ENCODE measurements at regions not wholly inside any gene's neighbourhood (a gene's known extent, or its start where the extent isn't known, plus 50 kb on each side); places are given as distances from the start of the nearest gene placed in this dataset.

DNA sequence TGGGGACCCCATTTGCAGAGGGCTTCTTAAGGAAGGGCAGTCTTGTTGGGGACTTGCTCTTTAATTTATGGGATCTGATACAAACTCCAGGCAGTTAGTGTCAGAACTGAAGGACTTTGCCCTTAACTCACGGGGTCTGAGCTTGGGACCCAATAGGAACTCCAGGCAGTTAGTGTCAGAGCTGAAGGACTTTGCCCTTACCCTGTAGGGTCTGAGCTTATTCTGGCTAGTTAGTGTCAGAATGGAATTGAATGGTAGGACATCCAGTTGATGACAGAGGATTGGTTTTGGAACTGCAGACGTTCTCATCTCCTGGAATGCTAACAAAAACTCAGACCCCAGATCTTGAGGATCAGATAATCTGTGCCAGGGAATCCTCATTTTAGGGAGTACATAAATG is 256.9 kb upstream of the COPS8 start:
- TF ChIP-seq, protein P1, sequence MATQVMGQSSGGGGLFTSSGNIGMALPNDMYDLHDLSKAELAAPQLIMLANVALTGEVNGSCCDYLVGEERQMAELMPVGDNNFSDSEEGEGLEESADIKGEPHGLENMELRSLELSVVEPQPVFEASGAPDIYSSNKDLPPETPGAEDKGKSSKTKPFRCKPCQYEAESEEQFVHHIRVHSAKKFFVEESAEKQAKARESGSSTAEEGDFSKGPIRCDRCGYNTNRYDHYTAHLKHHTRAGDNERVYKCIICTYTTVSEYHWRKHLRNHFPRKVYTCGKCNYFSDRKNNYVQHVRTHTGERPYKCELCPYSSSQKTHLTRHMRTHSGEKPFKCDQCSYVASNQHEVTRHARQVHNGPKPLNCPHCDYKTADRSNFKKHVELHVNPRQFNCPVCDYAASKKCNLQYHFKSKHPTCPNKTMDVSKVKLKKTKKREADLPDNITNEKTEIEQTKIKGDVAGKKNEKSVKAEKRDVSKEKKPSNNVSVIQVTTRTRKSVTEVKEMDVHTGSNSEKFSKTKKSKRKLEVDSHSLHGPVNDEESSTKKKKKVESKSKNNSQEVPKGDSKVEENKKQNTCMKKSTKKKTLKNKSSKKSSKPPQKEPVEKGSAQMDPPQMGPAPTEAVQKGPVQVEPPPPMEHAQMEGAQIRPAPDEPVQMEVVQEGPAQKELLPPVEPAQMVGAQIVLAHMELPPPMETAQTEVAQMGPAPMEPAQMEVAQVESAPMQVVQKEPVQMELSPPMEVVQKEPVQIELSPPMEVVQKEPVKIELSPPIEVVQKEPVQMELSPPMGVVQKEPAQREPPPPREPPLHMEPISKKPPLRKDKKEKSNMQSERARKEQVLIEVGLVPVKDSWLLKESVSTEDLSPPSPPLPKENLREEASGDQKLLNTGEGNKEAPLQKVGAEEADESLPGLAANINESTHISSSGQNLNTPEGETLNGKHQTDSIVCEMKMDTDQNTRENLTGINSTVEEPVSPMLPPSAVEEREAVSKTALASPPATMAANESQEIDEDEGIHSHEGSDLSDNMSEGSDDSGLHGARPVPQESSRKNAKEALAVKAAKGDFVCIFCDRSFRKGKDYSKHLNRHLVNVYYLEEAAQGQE (IDR thresholded peaks at IDR 0.05; ENCODE audit: low read depth), result no peak
- TF ChIP-seq EGR1 (IDR thresholded peaks at IDR 0.05), result no peak
- TF ChIP-seq FOXM1 (IDR thresholded peaks at IDR 0.05; ENCODE audit: borderline replicate concordance, low read depth), result no peak
- TF ChIP-seq, protein P2, sequence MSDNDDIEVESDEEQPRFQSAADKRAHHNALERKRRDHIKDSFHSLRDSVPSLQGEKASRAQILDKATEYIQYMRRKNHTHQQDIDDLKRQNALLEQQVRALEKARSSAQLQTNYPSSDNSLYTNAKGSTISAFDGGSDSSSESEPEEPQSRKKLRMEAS (IDR thresholded peaks at IDR 0.05), result no peak
- TF ChIP-seq TEAD4 (IDR thresholded peaks at IDR 0.05), result no peak

DNA sequence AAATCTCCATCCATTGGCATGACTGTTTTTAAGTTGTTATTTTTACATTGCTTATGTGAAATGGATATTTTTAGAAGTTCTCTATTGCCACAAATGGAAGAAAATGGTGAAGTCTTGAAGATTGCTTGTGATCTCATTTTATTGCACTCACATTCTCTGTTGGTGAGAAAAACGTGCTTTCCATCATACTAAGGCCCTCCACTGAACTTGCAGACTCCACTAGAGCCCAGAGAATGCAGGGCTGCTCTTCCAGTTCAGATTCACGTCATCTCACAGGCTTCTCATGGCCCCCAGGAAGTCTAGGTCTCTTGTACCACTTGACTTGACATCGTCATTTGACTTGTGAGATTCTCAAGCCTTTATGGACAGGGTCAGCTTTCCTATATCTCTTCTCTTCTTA is 254.8 kb upstream of the COPS8 start:
- no peak for TF ChIP-seq TEAD4 (IDR thresholded peaks at IDR 0.05)
- TF ChIP-seq NFIC (IDR thresholded peaks at IDR 0.05), result no peak
- TF ChIP-seq, protein P3, sequence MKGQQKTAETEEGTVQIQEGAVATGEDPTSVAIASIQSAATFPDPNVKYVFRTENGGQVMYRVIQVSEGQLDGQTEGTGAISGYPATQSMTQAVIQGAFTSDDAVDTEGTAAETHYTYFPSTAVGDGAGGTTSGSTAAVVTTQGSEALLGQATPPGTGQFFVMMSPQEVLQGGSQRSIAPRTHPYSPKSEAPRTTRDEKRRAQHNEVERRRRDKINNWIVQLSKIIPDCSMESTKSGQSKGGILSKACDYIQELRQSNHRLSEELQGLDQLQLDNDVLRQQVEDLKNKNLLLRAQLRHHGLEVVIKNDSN (IDR thresholded peaks at IDR 0.05), result no peak
- no peak for TF ChIP-seq TCF12 (IDR thresholded peaks at IDR 0.05; ENCODE audit: low read depth)
- no peak for TF ChIP-seq CEBPB (IDR thresholded peaks at IDR 0.05)
- no peak for TF ChIP-seq CREB1 (IDR thresholded peaks at IDR 0.05; ENCODE audit: low read depth)

DNA sequence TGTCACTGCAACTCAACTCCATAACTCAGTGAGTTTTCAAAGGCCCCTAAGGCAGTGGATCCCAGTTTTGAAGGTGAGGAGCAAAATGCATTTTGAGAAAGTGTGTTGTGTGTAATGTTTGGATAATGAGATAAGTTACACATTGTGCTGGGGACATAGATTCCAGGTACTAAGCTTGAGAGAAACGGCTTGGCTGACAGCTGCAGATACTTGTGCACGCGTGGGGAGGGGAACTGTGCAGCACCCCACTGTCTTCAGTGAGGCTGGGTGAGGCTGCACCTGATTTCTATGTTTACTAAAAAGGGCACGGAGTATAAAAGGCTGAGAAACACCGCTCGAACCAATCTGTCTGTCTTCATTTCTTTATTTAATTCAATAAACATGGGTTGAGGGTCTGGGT is 254.0 kb upstream of the COPS8 start:
- TF ChIP-seq, protein P3 (IDR thresholded peaks at IDR 0.05), result no peak
- TF ChIP-seq YY1 (IDR thresholded peaks at IDR 0.05; ENCODE audit: low read depth) (no peak), ZBTB7A (IDR thresholded peaks at IDR 0.05; ENCODE audit: low read depth) (no peak), RAD21 (IDR thresholded peaks at IDR 0.05; ENCODE audit: low read depth) (no peak), TAF1 (IDR thresholded peaks at IDR 0.05; ENCODE audit: low read depth) (no peak), NFIC (IDR thresholded peaks at IDR 0.05) (no peak), FOXM1 (IDR thresholded peaks at IDR 0.05; ENCODE audit: borderline replicate concordance, low read depth) (no peak), CREB1 (IDR thresholded peaks at IDR 0.05; ENCODE audit: low read depth) (no peak), TEAD4 (IDR thresholded peaks at IDR 0.05) (no peak), EP300 (IDR thresholded peaks at IDR 0.05; ENCODE audit: borderline replicate concordance) (no peak), CEBPB (IDR thresholded peaks at IDR 0.05) (no peak), EGR1 (IDR thresholded peaks at IDR 0.05) (no peak), TCF12 (IDR thresholded peaks at IDR 0.05; ENCODE audit: low read depth) (no peak)
- TF ChIP-seq, protein P1 (IDR thresholded peaks at IDR 0.05; ENCODE audit: low read depth), result no peak
- TF ChIP-seq, protein P2 (IDR thresholded peaks at IDR 0.05), result no peak

DNA sequence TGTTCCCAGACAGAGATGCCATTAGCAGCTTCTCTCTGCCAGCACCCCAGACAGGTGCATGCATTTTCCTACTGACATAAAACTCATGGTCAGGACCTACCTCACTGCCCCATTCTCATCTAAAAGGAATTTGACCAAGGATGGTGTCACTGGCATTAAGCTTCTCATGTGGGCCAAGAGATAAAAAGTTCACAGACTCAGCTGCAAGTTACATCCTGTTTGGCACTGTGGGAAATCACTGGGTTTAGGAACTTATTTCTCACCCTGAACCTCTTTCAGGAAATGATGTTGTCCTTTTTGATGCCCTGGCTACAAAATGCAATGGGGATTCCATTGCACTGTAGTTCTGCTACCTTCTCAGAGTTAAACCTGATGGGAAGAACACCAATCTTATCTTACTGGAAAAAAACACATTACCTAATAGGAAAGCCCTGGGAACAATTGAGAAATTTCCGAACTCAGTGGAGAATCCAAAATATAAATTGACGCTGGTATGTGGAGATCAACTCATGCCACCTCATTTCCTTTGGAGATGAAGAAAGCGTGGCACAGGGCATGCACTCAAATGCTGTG is 252.1 kb upstream of the COPS8 start:
- TF ChIP-seq ZBTB7A (IDR thresholded peaks at IDR 0.05; ENCODE audit: low read depth) (no peak), TEAD4 (IDR thresholded peaks at IDR 0.05) (no peak), TCF12 (IDR thresholded peaks at IDR 0.05; ENCODE audit: low read depth) (no peak), EGR1 (IDR thresholded peaks at IDR 0.05) (no peak), FOXM1 (IDR thresholded peaks at IDR 0.05; ENCODE audit: borderline replicate concordance, low read depth) (no peak), CREB1 (IDR thresholded peaks at IDR 0.05; ENCODE audit: low read depth) (no peak), YY1 (IDR thresholded peaks at IDR 0.05; ENCODE audit: low read depth) (no peak)
- TF ChIP-seq, protein P1 (IDR thresholded peaks at IDR 0.05; ENCODE audit: low read depth), result no peak
- TF ChIP-seq, protein P2 (IDR thresholded peaks at IDR 0.05), result no peak

DNA sequence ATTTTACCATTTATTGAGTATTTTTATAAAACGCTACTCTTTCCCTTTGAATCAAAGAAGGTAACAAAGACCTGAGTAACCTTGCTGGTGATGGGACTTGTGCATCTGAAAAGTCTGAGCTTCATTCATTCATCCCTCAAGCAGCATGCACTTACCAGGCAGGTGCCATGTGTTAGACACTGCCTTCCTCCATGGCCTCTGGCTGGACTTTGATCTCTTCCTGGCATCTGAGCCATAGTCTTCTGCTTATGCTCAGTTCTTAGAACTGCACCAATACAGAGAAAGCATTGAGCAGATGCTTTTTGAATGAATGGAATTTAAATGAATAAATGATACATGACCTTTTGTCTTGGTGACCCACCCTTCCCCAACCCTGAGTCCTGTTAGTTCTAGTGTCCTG is 251.4 kb upstream of the COPS8 start:
- no peak for TF ChIP-seq CEBPB (IDR thresholded peaks at IDR 0.05)
- no peak for TF ChIP-seq CREB1 (IDR thresholded peaks at IDR 0.05; ENCODE audit: low read depth)
- no peak for TF ChIP-seq TEAD4 (IDR thresholded peaks at IDR 0.05)
- no peak for TF ChIP-seq EP300 (IDR thresholded peaks at IDR 0.05; ENCODE audit: borderline replicate concordance)
- TF ChIP-seq, protein P1 (IDR thresholded peaks at IDR 0.05; ENCODE audit: low read depth), result no peak
- TF ChIP-seq EGR1 (IDR thresholded peaks at IDR 0.05), result no peak
- TF ChIP-seq TAF1 (IDR thresholded peaks at IDR 0.05; ENCODE audit: low read depth), result no peak
- TF ChIP-seq ZBTB7A (IDR thresholded peaks at IDR 0.05; ENCODE audit: low read depth), result no peak
- no peak for TF ChIP-seq TCF12 (IDR thresholded peaks at IDR 0.05; ENCODE audit: low read depth)
- TF ChIP-seq FOXM1 (IDR thresholded peaks at IDR 0.05; ENCODE audit: borderline replicate concordance, low read depth), result no peak
- TF ChIP-seq YY1 (IDR thresholded peaks at IDR 0.05; ENCODE audit: low read depth), result no peak
- TF ChIP-seq, protein P3 (IDR thresholded peaks at IDR 0.05), result no peak

Measured in Ishikawa (cell line).